ENCODE measurements at regions not wholly inside any gene's neighbourhood (a gene's known extent, or its start where the extent isn't known, plus 50 kb on each side); places are given as distances from the start of the nearest gene placed in this dataset.

GRCh38 chr10:61081301-61081700, 137.3 kb upstream of the RHOBTB1 start:
- CTCF ChIA-PET = interaction anchor here (0.7 kb wide), 1 partner anchor 200 kb away, joined by 3 read pairs; no protein-coding TSS in a partner anchor
- no peaks in the 10 kb centered on the region for H3K36me3 Mint-ChIP-seq (ENCODE audit: insufficient read depth, unreplicated experiment)
- no peaks in the 10 kb centered on the region for H3K27me3 Mint-ChIP-seq (ENCODE audit: unreplicated experiment)
- H3K4me3 Mint-ChIP-seq (ENCODE audit: low read depth, unreplicated experiment) = no peak overlapping the region
- no TSS peak for BruUV-seq (replicated peaks)
- DNase-seq = no peak
- H3K27ac Mint-ChIP-seq (ENCODE audit: unreplicated experiment) = no peak overlapping the region
- intact Hi-C loops (cut with micrococcal nuclease; ENCODE audit: unreplicated experiment) = no loop called here
- no peaks in the 10 kb centered on the region for H3K4me1 Mint-ChIP-seq (ENCODE audit: low read depth, unreplicated experiment)
- H3K9me3 Mint-ChIP-seq (ENCODE audit: low read depth, unreplicated experiment) = peaks cover 6% of the 10 kb centered on the region
- TF ChIP-seq CTCF (IDR thresholded peaks at IDR 0.05; ENCODE audit: unreplicated experiment) = no peak

- no peaks in the 10 kb centered on the region for H3K27me3 Mint-ChIP-seq (ENCODE audit: unreplicated experiment)
- CTCF ChIA-PET = no interaction called here
- no TSS peak for BruUV-seq (replicated peaks)
- H3K9me3 Mint-ChIP-seq (ENCODE audit: low read depth, unreplicated experiment) = no peaks in the 10 kb centered on the region
- DNase-seq = no peak
- TF ChIP-seq CTCF (IDR thresholded peaks at IDR 0.05; ENCODE audit: unreplicated experiment) = no peak
- H3K4me1 Mint-ChIP-seq (ENCODE audit: low read depth, unreplicated experiment) = no peaks in the 10 kb centered on the region
- intact Hi-C loops (cut with micrococcal nuclease; ENCODE audit: unreplicated experiment) = no loop called here
- no peak overlapping the region for H3K27ac Mint-ChIP-seq (ENCODE audit: unreplicated experiment)
- H3K4me3 Mint-ChIP-seq (ENCODE audit: low read depth, unreplicated experiment) = no peak overlapping the region
- no peaks in the 10 kb centered on the region for H3K36me3 Mint-ChIP-seq (ENCODE audit: insufficient read depth, unreplicated experiment)
Observed at GRCh38 chr10:61078542-61079275, 134.7 kb upstream of the RHOBTB1 start.

- CTCF ChIA-PET = no interaction called here
- no peak overlapping the region for H3K4me3 Mint-ChIP-seq (ENCODE audit: low read depth, unreplicated experiment)
- no peak for DNase-seq
- TF ChIP-seq CTCF (IDR thresholded peaks at IDR 0.05; ENCODE audit: unreplicated experiment) = no peak
- no peak overlapping the region for H3K27ac Mint-ChIP-seq (ENCODE audit: unreplicated experiment)
- H3K27me3 Mint-ChIP-seq (ENCODE audit: unreplicated experiment) = no peaks in the 10 kb centered on the region
- H3K36me3 Mint-ChIP-seq (ENCODE audit: insufficient read depth, unreplicated experiment) = no peaks in the 10 kb centered on the region
- H3K4me1 Mint-ChIP-seq (ENCODE audit: low read depth, unreplicated experiment) = no peaks in the 10 kb centered on the region
- no peaks in the 10 kb centered on the region for H3K9me3 Mint-ChIP-seq (ENCODE audit: low read depth, unreplicated experiment)
- no TSS peak for BruUV-seq (replicated peaks)
- intact Hi-C loops (cut with micrococcal nuclease; ENCODE audit: unreplicated experiment) = no loop called here
Observed at GRCh38 chr10:61076572-61077114, 132.7 kb upstream of the RHOBTB1 start.

- Mint-ChIP-seq H3K4me3 (ENCODE audit: low read depth, unreplicated experiment) (no peak overlapping the region), H3K27ac (ENCODE audit: unreplicated experiment) (no peak overlapping the region), H3K27me3 (ENCODE audit: unreplicated experiment) (no peaks in the 10 kb centered on the region), H3K4me1 (ENCODE audit: low read depth, unreplicated experiment) (no peaks in the 10 kb centered on the region), H3K36me3 (ENCODE audit: insufficient read depth, unreplicated experiment) (no peaks in the 10 kb centered on the region), H3K9me3 (ENCODE audit: low read depth, unreplicated experiment) (no peaks in the 10 kb centered on the region)
- DNase-seq = no peak
- TF ChIP-seq CTCF (IDR thresholded peaks at IDR 0.05; ENCODE audit: unreplicated experiment) = no peak
- CTCF ChIA-PET = no interaction called here
- BruUV-seq (replicated peaks) = no TSS peak
- intact Hi-C loops (cut with micrococcal nuclease; ENCODE audit: unreplicated experiment) = no loop called here
Observed at GRCh38 chr10:61073391-61073790, 129.4 kb upstream of the RHOBTB1 start.
